GM21723 (cell line): ENCODE measurements at regions not wholly inside any gene's neighbourhood (a gene's known extent, or its start where the extent isn't known, plus 50 kb on each side); places are given as distances from the start of the nearest gene placed in this dataset.

Experiments used
- ATAC-seq: cut with Tn5 transposase; IDR thresholded peaks from one replicate; pipeline ENCODE4 v1.9.1; 2021; ENCODE audit warnings: mild to moderate bottlenecking, moderate library complexity; ENCODE audit not compliant: unreplicated experiment

DNA sequence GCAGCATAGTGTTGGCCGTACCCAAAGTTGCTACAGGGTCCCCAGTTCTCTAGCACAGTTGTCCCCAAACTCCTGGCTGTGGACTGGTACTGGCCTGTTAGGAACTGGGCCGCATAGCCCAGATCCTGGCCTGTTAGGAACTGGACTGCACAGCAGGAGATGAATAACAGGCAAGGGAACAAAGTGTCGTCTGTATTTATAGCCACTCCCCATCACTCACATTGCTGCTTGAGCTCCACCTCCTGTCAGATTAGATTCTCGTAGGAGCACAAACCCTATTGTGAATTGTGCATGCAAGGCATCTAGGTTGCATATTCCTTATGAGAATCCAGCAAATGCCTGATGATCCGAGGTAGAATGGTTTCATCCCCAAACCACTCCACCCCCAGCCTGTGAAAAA is 604.0 kb upstream of the LMCD1 start:
- ATAC-seq: no peak

DNA sequence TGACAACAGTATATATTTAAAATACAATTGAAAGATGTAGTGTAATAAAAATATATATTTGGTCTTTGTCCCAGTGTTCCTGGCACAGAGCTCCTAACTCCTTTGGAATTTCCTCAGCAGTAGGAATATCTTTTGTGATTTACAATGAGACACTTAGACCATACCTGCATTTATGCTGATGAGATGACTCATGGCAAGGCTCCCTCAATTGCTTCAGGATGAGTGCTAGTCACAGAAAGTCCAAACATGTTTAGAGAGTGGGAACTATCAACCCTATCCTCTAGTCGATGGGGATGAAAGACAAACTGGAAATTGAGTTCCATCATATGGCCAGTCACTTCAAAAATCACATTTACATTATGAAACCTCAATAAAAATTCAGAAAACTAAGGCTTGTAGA is 588.3 kb upstream of the LMCD1 start:
- no peak for ATAC-seq

DNA sequence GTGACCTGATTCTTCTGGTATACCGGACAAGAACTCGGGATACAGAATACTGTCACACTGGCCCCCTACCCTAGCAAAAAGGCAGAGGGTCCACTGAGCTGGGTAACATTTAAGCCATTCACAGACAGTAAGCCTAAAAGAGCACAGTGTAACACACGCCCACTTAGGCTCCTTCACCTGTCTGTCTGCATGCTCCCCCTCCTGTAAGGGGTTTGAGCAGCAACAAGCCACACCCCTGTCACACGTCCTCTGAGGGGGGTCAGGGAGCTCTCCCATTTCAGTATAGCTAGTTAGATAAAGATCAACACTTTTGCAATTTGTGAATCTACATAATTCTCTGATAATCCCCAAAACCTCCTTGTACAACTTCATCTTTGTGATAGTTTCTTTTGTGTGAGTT is 586.3 kb upstream of the LMCD1 start:
- ATAC-seq: no peak

DNA sequence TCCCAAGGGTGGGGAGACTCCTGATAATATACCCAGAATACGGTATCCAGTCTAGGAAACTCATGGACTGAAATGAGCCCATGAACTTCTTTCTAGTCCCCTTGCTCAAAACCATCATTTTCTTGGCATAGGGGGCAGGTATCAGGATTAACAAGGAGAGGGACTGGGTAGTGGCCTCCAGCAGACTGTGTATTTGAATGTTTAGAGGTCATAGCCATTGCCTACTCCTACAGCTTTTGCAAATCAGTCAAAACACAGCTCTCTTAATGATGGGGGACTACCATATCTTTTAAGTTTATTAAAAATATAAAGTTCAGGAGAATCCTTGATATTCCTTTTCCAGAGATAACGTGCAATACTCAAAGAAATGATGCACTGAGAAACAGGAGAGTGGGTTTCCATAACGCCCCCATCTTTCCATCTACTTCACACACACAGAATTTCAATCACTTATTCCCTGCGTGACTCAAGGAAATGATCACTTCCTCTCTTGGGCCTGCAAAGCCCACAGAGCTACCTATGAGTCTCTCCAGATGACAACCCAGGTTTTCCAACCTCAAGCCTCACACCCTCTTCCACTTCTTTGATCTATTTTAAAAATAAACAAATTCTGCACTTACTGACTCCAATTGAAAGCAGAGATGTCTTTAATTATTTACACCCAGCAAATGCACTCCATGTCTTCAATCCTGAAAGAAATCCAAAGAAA is 584.0 kb upstream of the LMCD1 start:
- no peak for ATAC-seq

DNA sequence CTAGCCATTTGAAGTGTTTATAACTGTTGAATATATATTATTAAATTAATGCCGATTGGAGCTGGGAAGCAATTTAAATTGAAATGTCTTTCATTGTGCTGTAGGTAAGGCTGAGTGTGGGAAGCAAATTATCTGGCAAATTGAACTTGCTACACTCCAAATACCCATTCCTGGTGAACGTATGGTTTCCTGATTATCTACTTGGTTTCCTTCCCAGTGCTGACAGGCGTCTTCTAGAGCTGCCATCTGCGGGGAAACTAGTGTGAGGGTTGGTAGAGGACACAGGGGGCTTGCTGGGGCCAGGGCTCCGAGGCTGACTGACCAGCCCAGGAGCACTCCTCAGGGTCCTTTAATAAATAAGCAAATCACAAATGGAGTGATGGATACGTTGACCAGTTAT is 581.4 kb upstream of the LMCD1 start:
- no peak for ATAC-seq

DNA sequence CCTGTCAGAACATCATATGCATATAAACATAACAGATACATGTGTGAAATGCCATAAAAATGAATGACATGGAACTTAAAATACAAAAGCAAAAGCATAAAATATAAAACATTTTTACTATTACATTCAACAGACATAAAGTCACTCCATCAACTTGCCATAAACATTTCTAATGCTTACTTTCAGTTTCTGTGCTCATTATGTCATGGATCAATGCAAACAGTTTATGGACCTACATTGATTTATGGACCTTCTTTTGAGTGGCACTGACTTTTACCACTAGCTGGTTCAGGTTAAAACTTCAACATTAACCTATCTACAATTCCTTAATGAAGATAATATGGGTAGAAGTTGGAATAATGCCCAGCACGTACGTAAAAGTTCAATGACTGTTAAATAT is 577.4 kb upstream of the LMCD1 start:
- no peak for ATAC-seq

DNA sequence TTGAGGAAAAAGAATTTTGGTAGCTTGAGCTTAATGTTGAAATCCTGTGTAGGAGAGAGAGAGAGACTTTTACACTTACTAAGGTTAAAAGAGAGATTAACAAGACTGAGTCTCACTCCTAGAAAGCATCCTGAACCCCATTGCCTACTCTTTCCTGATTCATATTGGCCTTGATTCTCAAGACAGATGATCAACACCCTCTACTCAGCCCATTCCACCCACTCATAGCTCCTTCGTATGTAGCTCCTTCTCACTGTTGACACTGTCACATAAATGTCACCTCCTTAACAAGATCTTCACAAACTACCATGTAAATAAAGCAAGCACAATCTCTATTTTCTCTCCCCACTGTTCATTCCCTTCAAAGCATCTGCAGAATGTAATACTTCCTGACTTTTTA is 574.6 kb upstream of the LMCD1 start:
- no peak for ATAC-seq

DNA sequence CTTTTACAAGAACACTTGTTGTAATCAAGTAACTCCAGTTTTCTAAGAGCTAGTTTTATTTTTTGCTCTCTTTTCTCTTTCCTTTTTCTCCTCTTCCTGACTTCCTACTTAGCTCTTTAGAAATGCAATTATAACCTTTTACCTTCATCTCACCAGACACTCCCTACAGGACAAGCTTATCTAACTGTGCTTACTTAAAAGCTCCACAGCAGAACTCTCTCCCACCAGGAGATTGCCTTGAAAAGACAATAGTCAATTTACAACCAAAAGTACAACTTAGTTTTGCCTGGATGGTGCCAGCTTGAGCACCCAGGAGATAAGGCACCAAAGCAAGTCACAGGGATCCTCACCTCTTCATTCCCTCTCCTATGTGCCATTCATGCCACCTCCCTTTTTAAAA is 573.8 kb upstream of the LMCD1 start:
- no peak for ATAC-seq

DNA sequence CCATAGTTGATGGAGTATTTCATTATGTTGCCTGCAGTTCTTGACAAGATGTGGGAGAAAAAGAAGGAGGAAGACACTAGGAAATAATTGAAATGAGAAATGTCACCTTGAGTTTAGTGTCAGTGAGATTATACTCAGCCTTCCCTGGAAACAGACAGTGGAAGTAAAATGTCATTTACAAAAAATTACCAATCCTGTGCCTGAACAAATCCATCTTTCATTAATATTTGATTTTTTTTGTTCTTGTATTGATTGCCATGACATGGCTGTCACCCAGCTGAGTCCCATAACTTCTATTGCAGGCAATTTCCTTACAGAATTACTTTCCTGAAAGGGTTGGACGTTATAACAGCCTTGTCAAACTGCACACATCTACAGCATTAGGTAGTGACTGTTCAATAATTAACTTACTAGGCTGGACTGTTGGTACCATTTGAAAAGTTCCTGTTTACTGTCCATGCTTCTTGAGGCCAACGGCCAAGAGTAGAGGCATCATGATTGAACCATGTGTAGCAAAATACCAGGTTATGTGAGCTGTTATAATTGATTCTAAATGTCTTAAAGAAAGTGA is 572.2 kb upstream of the LMCD1 start:
- ATAC-seq: no peak

DNA sequence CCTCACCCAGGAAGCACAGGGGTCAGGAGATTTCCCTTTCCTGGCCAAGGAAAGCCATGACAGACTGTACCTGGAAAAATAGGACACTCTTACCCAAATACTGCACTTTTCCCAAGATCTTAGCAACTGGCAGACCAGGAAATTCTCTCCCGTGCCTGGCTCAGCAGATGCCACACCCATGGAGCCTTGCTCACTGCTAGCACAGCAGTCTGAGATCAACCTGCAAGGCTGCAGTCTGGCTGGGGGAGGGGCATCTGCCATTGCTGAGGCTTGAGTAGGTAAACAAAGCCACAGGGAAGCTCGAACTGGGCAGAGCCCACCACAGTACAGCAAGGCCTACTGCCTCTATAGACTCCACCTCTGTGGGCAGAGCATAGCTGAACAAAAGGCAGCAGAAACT is 567.3 kb upstream of the LMCD1 start:
- no peak for ATAC-seq

DNA sequence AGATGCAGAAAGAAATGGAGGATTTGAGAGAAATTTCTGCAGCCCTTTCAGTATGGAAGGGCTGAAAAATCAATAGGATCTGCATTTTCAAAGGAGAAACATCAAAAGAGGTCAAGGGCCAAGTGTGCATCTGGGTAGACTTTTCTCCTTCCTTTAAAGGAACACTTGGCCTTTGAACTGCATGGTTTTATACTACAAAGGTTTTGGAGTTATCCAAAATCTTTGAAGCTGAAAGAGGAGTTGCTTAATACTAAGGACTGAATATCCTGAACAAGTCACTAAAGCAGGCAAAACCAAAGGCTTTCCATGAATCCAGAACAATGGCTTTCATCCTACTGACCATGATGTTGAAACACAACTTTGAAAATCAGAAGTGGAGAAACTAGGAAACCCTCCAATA is 553.7 kb upstream of the LMCD1 start:
- ATAC-seq: no peak

DNA sequence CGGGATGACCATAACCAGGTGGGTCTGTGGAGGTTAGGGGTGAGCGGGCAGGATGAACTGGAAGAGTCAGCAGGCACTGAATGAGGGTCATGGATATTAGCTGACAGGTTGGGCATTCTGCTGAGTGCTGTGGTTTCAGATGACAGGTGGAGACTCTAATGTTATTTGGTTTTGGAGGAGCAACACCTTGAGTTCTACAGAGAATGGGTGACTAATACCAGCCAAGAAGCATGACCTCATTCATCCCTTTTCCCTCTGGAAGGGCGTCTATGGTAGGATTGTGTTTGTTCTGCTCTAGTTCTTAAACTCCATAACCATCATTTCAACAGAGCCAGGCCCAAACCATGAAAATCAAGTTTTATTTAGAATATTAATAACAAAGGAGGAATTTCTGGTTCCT is 550.7 kb upstream of the LMCD1 start:
- no peak for ATAC-seq

DNA sequence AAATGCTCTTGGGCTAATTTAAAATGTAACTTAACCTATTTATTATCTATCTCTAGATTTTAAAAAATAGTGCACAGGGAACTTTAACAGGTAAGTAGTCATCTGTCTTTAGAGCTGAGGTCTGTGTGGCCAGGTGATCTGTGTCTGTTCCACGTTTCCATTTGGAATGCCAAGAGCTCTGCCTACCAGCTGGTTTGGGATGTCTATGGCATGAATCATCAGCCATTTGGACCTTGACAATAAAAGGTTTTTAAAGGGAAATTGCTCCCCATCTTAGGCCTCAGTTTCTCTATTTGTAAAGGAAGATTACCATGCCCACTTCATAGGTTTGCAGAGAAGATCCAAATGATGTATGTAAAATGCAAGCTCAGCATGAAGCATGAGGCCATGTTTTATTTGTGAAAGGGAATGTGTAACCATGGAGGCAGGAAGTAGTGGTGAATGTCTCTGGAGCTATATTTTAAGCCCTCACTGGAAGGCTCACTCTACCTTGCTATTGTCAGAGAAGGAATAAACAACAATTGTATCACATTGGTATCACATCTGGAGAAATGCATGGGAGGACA is 548.1 kb upstream of the LMCD1 start:
- ATAC-seq: no peak

DNA sequence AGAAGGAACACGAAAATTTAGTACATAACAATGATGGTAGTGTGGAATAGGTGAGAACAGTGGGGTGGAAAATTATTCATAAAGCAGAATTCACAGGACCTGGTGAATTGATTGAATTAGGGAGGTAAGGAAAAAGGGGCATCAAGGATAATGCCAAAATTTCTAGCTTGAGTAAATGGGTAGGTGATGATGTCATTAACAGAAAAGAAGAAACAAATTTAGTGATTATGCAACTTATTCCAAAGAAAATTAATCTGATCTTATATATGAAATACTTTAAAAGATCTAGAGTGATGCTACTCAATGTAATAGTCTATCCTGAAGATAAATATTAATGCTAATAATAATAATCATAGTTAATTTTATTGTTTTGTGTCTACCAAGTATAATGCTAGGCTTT is 544.6 kb upstream of the LMCD1 start:
- no peak for ATAC-seq

DNA sequence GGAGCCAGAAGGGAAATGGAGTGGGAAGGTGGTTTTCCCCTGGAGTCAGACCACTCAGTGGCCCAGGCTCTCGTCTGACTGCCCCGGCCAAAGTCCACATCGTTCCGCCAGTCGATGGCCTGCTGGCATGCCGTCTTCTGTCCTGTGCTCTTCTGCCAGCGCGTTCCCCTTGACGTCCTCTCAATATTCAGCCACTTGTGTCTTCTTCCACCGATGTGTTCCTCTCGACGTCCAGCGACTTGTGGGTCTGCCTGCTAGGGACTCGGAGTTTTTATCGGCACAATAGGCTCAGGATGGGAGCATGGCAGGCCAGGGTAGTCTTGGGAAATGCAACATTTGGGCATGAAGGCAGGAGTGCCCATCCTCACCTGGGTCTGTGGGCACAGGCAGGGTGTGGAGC is 542.5 kb upstream of the LMCD1 start:
- ATAC-seq: no peak

DNA sequence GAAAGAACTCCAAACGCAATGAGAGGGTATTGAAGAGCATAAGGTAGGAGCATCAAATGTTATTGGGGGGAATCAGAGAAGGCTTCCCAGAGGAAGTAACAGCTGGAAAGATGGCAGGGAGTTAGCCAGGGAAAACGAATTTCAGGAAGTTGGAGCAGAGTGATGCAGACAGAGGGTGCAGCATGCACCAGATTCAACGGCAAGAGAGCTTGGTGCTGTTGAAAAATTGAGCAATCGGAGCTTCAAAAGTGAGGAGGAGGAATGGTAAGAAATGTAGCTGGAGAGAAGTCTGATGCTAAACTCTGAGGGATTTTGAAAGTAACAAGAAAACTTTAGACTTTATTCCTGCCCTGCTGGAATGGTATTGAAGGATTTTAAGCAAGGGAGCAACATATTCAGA is 541.0 kb upstream of the LMCD1 start:
- ATAC-seq: no peak

DNA sequence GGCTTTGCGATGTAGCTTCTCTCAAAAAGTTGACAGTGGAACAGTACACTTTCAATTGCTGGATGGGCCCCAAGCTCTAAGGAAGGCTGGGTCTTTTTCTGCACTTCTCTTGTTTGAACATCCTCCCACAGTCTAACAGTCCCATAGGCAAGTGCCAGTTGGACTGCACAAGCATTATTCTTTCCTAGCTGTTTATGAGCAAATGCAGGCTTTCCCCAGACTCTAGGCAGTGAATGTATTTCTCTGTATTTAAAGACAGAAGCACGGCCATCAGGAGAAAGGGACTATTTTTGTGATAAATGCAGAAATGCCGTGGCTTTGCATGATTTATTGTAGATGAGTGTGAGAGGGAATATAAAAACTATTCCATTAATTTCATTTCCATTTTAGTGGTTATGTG is 539.3 kb upstream of the LMCD1 start:
- no peak for ATAC-seq

DNA sequence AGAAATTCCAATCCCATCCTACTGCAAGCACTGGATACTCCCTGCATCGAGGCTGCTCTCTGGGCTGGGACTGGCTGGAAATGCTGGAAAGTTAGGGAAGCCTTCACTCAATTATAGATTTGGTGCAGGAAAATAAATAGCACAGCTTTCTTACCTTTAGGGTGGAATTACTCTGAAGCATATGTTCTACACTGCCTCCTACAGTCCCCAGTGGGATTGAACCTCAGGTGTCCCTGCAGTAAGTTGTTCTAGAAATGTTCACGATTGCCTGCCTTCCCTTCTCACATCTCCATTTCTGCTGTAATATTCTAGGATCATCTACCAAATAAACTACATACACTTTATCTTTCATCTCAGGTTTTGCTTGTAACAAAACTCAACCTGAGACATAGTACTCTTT is 536.7 kb upstream of the LMCD1 start:
- no peak for ATAC-seq

DNA sequence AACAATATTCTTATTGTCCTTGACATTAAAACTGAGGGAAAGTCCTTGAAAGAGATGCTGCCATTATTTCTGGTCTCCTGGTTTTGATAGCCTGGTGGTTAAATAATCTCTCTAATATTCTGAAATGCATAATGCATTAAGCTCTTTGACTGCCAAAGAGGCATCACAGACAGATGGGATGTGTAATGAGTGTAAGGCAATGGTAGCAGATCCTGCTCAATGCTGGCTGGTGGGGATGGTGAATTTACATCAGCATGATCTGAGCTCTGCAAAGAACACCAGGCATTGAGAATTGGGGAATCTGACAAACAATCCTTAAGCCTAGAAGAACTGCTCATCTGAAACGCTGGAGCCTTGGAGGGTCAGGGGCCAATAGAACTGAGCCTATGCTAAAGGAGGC is 528.6 kb upstream of the LMCD1 start:
- no peak for ATAC-seq

DNA sequence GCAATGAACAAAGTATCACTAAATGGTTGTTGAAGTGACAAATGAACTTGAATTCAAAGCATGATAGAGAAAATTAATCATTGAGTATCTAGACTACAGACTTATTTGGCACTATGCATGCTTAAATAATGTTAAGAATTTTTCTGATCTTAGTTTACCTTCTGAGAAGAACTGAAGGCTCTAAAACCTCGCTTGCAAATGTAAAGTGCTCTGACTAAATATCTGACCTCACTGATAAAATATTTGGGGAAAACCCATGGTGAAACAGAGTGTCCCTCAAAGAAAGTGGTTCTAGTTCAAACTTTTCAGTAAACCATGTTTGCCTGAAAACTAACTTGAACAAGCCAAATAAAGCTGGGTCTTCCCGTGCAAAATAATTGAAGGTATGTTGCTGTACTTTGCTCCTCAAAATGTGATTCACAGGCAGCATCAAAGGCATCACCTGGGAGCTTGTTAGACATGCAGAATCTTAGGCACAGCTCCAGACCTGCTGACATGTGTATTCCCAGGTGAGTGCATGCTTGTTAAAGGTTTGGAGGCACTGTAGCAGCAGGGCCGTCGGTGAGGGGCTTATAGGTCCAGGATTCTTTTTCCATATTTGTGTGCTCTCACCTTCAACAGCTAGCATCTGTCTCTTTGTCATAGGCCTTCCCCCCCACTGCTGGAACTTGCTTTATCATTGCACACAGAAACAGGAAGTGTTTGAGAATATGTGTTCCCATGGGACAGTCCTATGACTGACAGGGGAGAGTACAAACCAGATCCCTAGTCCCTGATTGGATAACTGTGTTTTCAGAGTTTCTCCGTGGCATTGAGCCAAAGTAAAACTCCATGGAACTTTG is 524.2 kb upstream of the LMCD1 start:
- ATAC-seq: no peak

DNA sequence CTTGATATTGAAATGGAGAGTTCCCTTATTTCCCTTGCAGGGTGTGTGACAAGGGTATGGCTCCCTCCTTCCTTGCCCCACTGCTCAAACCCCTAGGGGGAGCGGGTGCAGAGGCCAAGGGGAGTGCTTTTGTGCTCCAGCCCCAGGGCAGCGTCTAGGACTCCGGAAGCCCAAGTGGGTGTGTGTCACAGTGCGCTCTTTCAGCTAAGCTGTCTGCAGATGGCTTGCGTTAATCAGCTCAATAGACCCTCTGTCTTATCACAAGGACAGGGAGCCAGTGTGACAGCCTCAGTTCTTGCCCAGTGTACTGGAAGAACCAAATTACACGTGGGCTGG is 523.6 kb upstream of the LMCD1 start:
- no peak for ATAC-seq

DNA sequence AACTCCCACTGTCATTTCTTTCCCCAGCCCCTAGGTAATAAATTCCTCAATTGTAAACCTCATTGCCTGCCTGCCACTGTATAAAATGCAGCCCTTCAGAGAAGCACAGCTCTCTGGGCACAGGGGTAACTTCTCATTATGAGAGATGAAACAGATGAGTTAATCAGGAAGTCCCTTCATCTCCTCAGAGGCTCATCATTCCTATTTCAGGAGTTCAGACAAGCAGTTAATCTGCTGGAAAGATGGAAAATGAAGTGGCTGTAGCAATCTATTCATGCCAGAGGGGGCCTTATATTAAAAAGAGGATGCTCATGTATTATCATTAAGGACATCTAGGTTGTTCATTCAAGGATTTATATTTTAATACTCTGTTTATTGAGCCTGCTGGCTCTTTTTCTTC is 519.5 kb upstream of the LMCD1 start:
- no peak for ATAC-seq
